H1 (cell line): ENCODE measurements at regions not wholly inside any gene's neighbourhood (a gene's known extent, or its start where the extent isn't known, plus 50 kb on each side); places are given as distances from the start of the nearest gene placed in this dataset.
A peak's percentile ranks its signal among the peaks of the same experiment; 100 is the strongest.

Experiments used
- CTCF ChIA-PET: fragments of 300-600 bp; sonication (Branson Sonifier 250); formaldehyde crosslinking; loops from one replicate; lab custom pipeline; 2021; ENCODE audit not compliant: partially characterized antibody; lab: Charles Lee
- POLR2A ChIA-PET: fragments of 300-600 bp; sonication (Branson Sonifier 250); formaldehyde crosslinking; loops from one replicate; lab custom pipeline; 2021; ENCODE audit warnings: inconsistent platforms; ENCODE audit not compliant: partially characterized antibody; lab: Charles Lee
- DNase-seq, 2 experiments: peaks; one replicate each; pipeline versions ENCODE4 v3.0.0 to v3.0.0-alpha.2; 2010 to 2022; ENCODE audit warnings: low spot score in 2 of 2, low read depth in 1 of 2, mixed read lengths in 1 of 2
- FAIRE-seq: peaks from 2 replicates; lab custom pipeline; 2011; peaks lifted over from hg19 to GRCh38; lab: Jason Lieb, UNC
- H2AFZ ChIP-seq: 2 replicates; pipeline ENCODE4 v1.8.1; 2012; ENCODE audit warnings: low read length, inconsistent platforms
- H2AK5ac ChIP-seq: 2 replicates; pipeline ENCODE4 v1.6.1; 2013; ENCODE audit warnings: low read depth, low read length
- H2BK120ac ChIP-seq: replicated peaks from 2 replicates; pipeline ENCODE3; 2013; ENCODE audit warnings: low read depth, low read length, inconsistent platforms
- H2BK12ac ChIP-seq: 2 replicates; pipeline ENCODE4 v1.6.1; 2013; ENCODE audit warnings: low read depth, low read length
- H2BK15ac ChIP-seq: 2 replicates; pipeline ENCODE4 v1.6.1; 2013; ENCODE audit warnings: low read length
- H2BK20ac ChIP-seq: 2 replicates; pipeline ENCODE4 v1.6.1; 2013; ENCODE audit warnings: low read length
- H2BK5ac ChIP-seq: 2 replicates; pipeline ENCODE4 v1.6.1; 2013; ENCODE audit warnings: low read depth, low read length
- H3K14ac ChIP-seq: 2 replicates; pipeline ENCODE4 v1.6.1; 2013; ENCODE audit warnings: inconsistent platforms; ENCODE audit not compliant: insufficient read length
- H3K18ac ChIP-seq: 2 replicates; pipeline ENCODE4 v1.6.1; 2013; ENCODE audit warnings: low read length; ENCODE audit errors: extremely low read depth
- H3K23ac ChIP-seq: 2 replicates; pipeline ENCODE4 v1.6.1; 2013; ENCODE audit warnings: inconsistent platforms; ENCODE audit not compliant: insufficient read length
- H3K23me2 ChIP-seq: 2 replicates; pipeline ENCODE4 v1.6.1; 2013; ENCODE audit warnings: low read depth, low read length
- H3K27ac ChIP-seq: 2 replicates; pipeline ENCODE4 v1.6.1; 2011; ENCODE audit warnings: low read depth, low read length, inconsistent platforms
- H3K27me3 ChIP-seq, 4 experiments: replicated peaks in 1 of 4; 1 replicate in 1 of 4; 2 replicates in 3 of 4; pipeline versions ENCODE4 v1.6.1 to v1.8.1; 2011 to 2013; ENCODE audit warnings: low read length in 3 of 4, mild to moderate bottlenecking in 3 of 4, inconsistent platforms in 2 of 4, mixed read lengths in 2 of 4, moderate library complexity in 1 of 4; ENCODE audit not compliant: control insufficient read depth in 3 of 4, insufficient read depth in 3 of 4; ENCODE audit errors: extremely low read depth in 1 of 4
- H3K36me3 ChIP-seq, 4 experiments: 2 replicates each; pipeline versions ENCODE4 v1.6.1 to v1.8.1; 2011 to 2013; ENCODE audit warnings: mild to moderate bottlenecking in 4 of 4, low read length in 3 of 4, moderate library complexity in 2 of 4, control low read depth in 1 of 4, inconsistent platforms in 1 of 4; ENCODE audit not compliant: insufficient read depth in 4 of 4, control insufficient read depth in 2 of 4
- H3K4ac ChIP-seq: replicated peaks from 2 replicates; pipeline ENCODE3; 2013; ENCODE audit warnings: low read length, low read depth, mixed read lengths, inconsistent platforms; ENCODE audit not compliant: insufficient read length
- H3K4me1 ChIP-seq, 4 experiments: replicated peaks in 1 of 4; 1 replicate in 1 of 4; 2 replicates in 3 of 4; pipeline versions ENCODE4 v1.6.1 to v1.8.1; 2011 to 2013; ENCODE audit warnings: low read length in 3 of 4, inconsistent platforms in 2 of 4, mixed read lengths in 1 of 4; ENCODE audit not compliant: insufficient read depth in 4 of 4, control insufficient read depth in 3 of 4
- H3K4me2 ChIP-seq, 2 experiments: 2 replicates each; pipeline versions ENCODE4 v1.6.1 to v1.8.1; 2011 to 2013; ENCODE audit warnings: low read depth in 2 of 2, low read length in 2 of 2, control low read depth in 1 of 2, inconsistent platforms in 1 of 2, mild to moderate bottlenecking in 1 of 2; ENCODE audit not compliant: insufficient read depth in 1 of 2
- H3K4me3 ChIP-seq, 4 experiments: fragments of 200-600, 300-600 bp in 1 of 4; sonication (generic), shearing (Covaris generic), sonication (Bioruptor Twin) in 1 of 4; 2 replicates each; pipeline versions ENCODE4 v1.5.1 to v1.8.1; 2011 to 2016; ENCODE audit warnings: low read length in 4 of 4, low read depth in 3 of 4, control low read depth in 2 of 4, inconsistent platforms in 2 of 4, mild to moderate bottlenecking in 2 of 4, mixed read lengths in 1 of 4, moderate library complexity in 1 of 4; ENCODE audit not compliant: insufficient read depth in 2 of 4; ENCODE audit errors: extremely low read depth in 1 of 4
- H3K56ac ChIP-seq: replicated peaks from 2 replicates; pipeline ENCODE3; 2013; ENCODE audit warnings: low read depth, mild to moderate bottlenecking, mixed read lengths, low read length, inconsistent platforms; ENCODE audit not compliant: insufficient read length
- H3K79me1 ChIP-seq: 2 replicates; pipeline ENCODE4 v1.6.1; 2013; ENCODE audit warnings: low read depth, low read length, control low read depth
- H3K79me2 ChIP-seq, 2 experiments: 2 replicates each; pipeline versions ENCODE4 v1.6.1 to v1.8.1; 2012 to 2013; ENCODE audit warnings: low read length in 2 of 2, mild to moderate bottlenecking in 2 of 2, inconsistent platforms in 1 of 2; ENCODE audit not compliant: insufficient read depth in 2 of 2, control insufficient read depth in 1 of 2
- H3K9ac ChIP-seq, 4 experiments: replicated peaks in 1 of 4; 1 replicate in 1 of 4; 2 replicates in 3 of 4; pipeline versions ENCODE4 v1.6.1 to v1.8.1; 2011 to 2013; ENCODE audit warnings: low read depth in 3 of 4, low read length in 3 of 4, control low read depth in 2 of 4, mild to moderate bottlenecking in 2 of 4, moderate library complexity in 2 of 4, inconsistent platforms in 1 of 4; ENCODE audit errors: extremely low read depth in 1 of 4
- H3K9me3 ChIP-seq, 2 experiments: 2 replicates each; pipeline versions ENCODE4 v1.6.1 to v1.8.1; 2012 to 2013; ENCODE audit warnings: mild to moderate bottlenecking in 2 of 2, moderate library complexity in 2 of 2, control low read depth in 1 of 2, inconsistent platforms in 1 of 2, low read depth in 1 of 2, low read length in 1 of 2, mixed read lengths in 1 of 2; ENCODE audit not compliant: insufficient read depth in 2 of 2
- H4K20me1 ChIP-seq, 2 experiments: replicated peaks in 1 of 2; 2 replicates each; pipeline versions ENCODE3 to v1.8.1; 2011 to 2013; ENCODE audit warnings: inconsistent platforms in 2 of 2, low read length in 2 of 2, mild to moderate bottlenecking in 1 of 2; ENCODE audit not compliant: insufficient read depth in 2 of 2, control insufficient read depth in 1 of 2
- H4K5ac ChIP-seq: 2 replicates; pipeline ENCODE4 v1.6.1; 2013; ENCODE audit warnings: low read length, low read depth, mixed read lengths, inconsistent platforms; ENCODE audit not compliant: insufficient read length
- H4K8ac ChIP-seq: 2 replicates; pipeline ENCODE4 v1.8.0; 2013; ENCODE audit warnings: mild to moderate bottlenecking, moderate library complexity, low read length, inconsistent platforms; ENCODE audit not compliant: insufficient read depth; ENCODE audit errors: extremely low read depth
- H4K91ac ChIP-seq: replicated peaks from 2 replicates; pipeline ENCODE3; 2013; ENCODE audit warnings: low read length, mixed read lengths, inconsistent platforms; ENCODE audit not compliant: insufficient read length
- WGBS, 2 experiments: shearing (Covaris generic) in 1 of 2; methylation state at CpG; one replicate each; pipeline versions ENCODE4 v1.1.6 to v1.1.7; 2013 to 2015; ENCODE audit warnings: low lambda C conversion rate in 2 of 2, mixed read lengths in 2 of 2, inconsistent platforms in 1 of 2, low coverage in 1 of 2, missing lambda C conversion rate in 1 of 2; ENCODE audit not compliant: insufficient replicate concordance in 2 of 2, insufficient coverage in 1 of 2, insufficient read length in 1 of 2; ENCODE audit errors: extremely low coverage in 1 of 2, missing lambda C conversion rate in 1 of 2; 5-methylcytosine and 5-hydroxymethylcytosine counted together

DNA sequence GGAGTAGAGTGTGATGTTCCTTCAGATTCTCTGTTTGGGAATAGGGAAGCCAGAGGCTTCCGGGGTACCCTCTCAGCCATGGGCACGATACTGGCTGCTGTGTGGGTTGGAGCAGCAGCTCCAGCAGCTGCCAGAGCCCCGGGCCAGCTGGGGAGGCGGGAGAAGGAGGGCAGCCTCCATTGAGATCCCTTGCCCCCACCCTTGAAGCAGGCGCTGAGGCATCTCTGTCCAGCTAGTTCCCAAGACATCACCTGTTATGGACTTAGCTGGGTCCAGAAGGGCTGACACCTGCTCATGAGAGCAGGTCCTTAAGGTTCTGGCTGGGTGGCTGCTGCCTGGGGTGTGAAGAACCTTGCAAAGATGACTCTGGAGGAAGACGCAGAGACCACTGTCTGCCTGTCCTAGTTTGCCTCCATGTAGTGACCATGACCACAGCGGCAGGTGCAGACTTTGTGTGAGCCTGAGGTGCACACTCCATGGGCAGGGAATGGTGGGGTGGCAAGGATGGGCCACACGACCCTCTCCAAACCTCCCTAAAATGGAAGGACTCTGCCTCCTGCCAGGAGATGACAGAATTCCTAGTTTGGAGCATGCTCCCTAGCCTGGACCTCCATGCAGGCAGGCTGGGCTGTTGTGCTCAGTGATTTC, 222.6 kb upstream of the C1orf174 start:
- no peaks in the 10 kb centered on the region for H3K79me1 ChIP-seq

More for the DNA sequence above, 222.6 kb upstream of the C1orf174 start:
- Histone ChIP-seq H3K4me1 (0 out of 7 replicates have a peak, but pooled peaks cover 0 to 3% (median 0%) of the 10 kb centered on the region in 4 experiments), H3K18ac (no peak overlapping the region), H3K27me3 (no peaks in the 10 kb centered on the region), H4K91ac (no peak overlapping the region), H2BK5ac (no peak overlapping the region), H3K56ac (no peak overlapping the region), H3K27ac (no peak overlapping the region), H2BK120ac (no peak overlapping the region), H2BK12ac (peak overlapping the region; percentile 50; the same call in 1 of the 2 replicates), H2AK5ac (no peak overlapping the region), H3K4me3 (no peak overlapping the region), H2AFZ (no peak overlapping the region), H3K36me3 (no peaks in the 10 kb centered on the region), H3K23ac (no peak overlapping the region), H3K9me3 (no peaks in the 10 kb centered on the region), H2BK20ac (no peak overlapping the region), H3K4me2 (no peak overlapping the region), H4K20me1 (no peaks in the 10 kb centered on the region), H3K4ac (no peak overlapping the region), H4K8ac (no peak overlapping the region), H3K9ac (no peak overlapping the region), H3K14ac (no peak overlapping the region), H4K5ac (no peak overlapping the region), H3K79me2 (no peaks in the 10 kb centered on the region), H2BK15ac (no peak overlapping the region), H3K23me2 (0 out of 2 replicates have a peak, but pooled peaks cover 2% of the 10 kb centered on the region)
- no peak for FAIRE-seq
- no peak for DNase-seq
- ChIA-PET POLR2A (no interaction called here), CTCF (interaction anchor here (2.0 kb wide), 1 partner anchor 8 kb away, joined by 5 read pairs; no protein-coding TSS in a partner anchor)
- 87% methylated on average over 7 of the region's 8 CpGs; no CpG with 5 or more reads in 1 of the 2 experiments for WGBS, 2 experiments
